DND-41 (cell line): ENCODE measurements at regions not wholly inside any gene's neighbourhood (a gene's known extent, or its start where the extent isn't known, plus 50 kb on each side); places are given as distances from the start of the nearest gene placed in this dataset.

Source experiments
- ATAC-seq: fragments of 200-7000 bp; cut with Tn5 transposase; 3 replicates; pipeline ENCODE4 v1.9.1; 2021; ENCODE audit warnings: low read depth; ENCODE audit not compliant: insufficient read depth
- DNase-seq: peaks from one replicate; pipeline ENCODE4 v3.0.0-alpha.2; 2020
- H2AFZ ChIP-seq: 2 replicates; pipeline ENCODE4 v1.6.0; 2012; ENCODE audit warnings: low read depth, low read length
- H3K27ac ChIP-seq: 2 replicates; pipeline ENCODE4 v1.5.1; 2012; ENCODE audit warnings: low read length, inconsistent platforms
- H3K27me3 ChIP-seq: fragments of 200-600 bp; sonication (generic); 2 replicates; pipeline ENCODE4 v1.6.0; 2012; ENCODE audit warnings: low read length, mild to moderate bottlenecking, inconsistent platforms; ENCODE audit not compliant: insufficient read depth, poor library complexity
- H3K36me3 ChIP-seq: 2 replicates; pipeline ENCODE4 v1.5.1; 2012; ENCODE audit warnings: low read length, inconsistent platforms; ENCODE audit not compliant: insufficient read depth
- H3K4me1 ChIP-seq: 2 replicates; pipeline ENCODE4 v1.5.1; 2012; ENCODE audit warnings: mild to moderate bottlenecking, low read length; ENCODE audit not compliant: insufficient read depth
- H3K4me2 ChIP-seq: 2 replicates; pipeline ENCODE4 v1.6.0; 2012; ENCODE audit warnings: mild to moderate bottlenecking, moderate library complexity, low read length, inconsistent platforms; ENCODE audit not compliant: insufficient read depth
- H3K4me3 ChIP-seq, 2 experiments: fragments of 200-600 bp in 1 of 2; shearing (Covaris generic) in 1 of 2; 2 replicates each; pipeline ENCODE4 v1.5.1; 2012 to 2016; ENCODE audit warnings: inconsistent platforms in 2 of 2, low read length in 2 of 2, mild to moderate bottlenecking in 2 of 2, low read depth in 1 of 2, moderate library complexity in 1 of 2
- H3K79me2 ChIP-seq: 2 replicates; pipeline ENCODE4 v1.6.0; 2012; ENCODE audit warnings: low read length, inconsistent platforms; ENCODE audit not compliant: insufficient read depth
- H3K9ac ChIP-seq: 2 replicates; pipeline ENCODE4 v1.6.0; 2012; ENCODE audit warnings: low read depth, mild to moderate bottlenecking, inconsistent platforms, low read length, moderate library complexity
- H3K9me3 ChIP-seq: 2 replicates; pipeline ENCODE4 v1.5.1; 2012; ENCODE audit warnings: low read length, moderate library complexity, mild to moderate bottlenecking, inconsistent platforms; ENCODE audit not compliant: insufficient read depth, severe bottlenecking
- H4K20me1 ChIP-seq: 2 replicates; pipeline ENCODE4 v1.6.0; 2012; ENCODE audit warnings: low read length; ENCODE audit not compliant: insufficient read depth
- EZH2 ChIP-seq: IDR thresholded peaks from 3 replicates; pipeline ENCODE4 v1.6.1; 2012; ENCODE audit warnings: borderline replicate concordance, low read depth, mild to moderate bottlenecking, moderate library complexity, low read length, inconsistent platforms; ENCODE audit not compliant: severe bottlenecking
- TF ChIP-seq, protein P1 (sequence below): IDR thresholded peaks from 2 replicates; pipeline ENCODE4 v1.5.1; 2012; ENCODE audit warnings: borderline replicate concordance, low read length, moderate library complexity, mild to moderate bottlenecking; ENCODE audit not compliant: poor library complexity, severe bottlenecking; ENCODE audit errors: extremely low read depth

DNA sequence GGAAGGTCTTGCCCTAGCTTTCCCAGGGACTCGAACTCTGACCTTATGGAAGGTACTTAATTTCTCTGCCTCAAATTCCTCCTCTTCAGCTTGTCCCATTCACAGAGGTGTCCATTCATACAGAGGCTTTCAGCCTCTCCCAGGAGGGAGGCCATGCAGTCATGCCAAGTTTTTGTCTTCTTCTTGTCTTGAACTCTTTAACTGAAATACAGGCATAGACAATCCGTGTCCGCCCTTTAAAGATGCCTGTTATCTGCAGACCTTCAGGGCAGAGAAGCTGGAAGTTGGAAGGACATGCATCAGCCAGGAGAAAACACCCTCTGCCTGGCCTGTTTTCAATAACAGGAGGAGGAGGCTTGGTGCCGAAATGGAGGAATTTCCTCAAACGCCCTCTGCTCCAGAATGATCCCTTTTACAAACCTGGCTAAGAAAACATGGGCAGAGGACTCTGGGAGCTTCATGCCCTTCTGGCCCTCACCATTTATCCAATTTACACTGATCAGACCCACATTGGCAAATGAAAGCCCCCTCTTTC lies 308.3 kb downstream of the MYCN start:
- no peaks in the 10 kb centered on the region for H3K79me2 ChIP-seq
- DNase-seq: no peak
- H3K4me2 ChIP-seq: no peak overlapping the region
- no peaks in the 10 kb centered on the region for H3K36me3 ChIP-seq
- H2AFZ ChIP-seq: no peak overlapping the region
- no peaks in the 10 kb centered on the region for H4K20me1 ChIP-seq
- no peak overlapping the region for H3K9ac ChIP-seq
- H3K4me3 ChIP-seq: no peak overlapping the region
- no peaks in the 10 kb centered on the region for H3K4me1 ChIP-seq
- no peaks in the 10 kb centered on the region for H3K27me3 ChIP-seq
- H3K27ac ChIP-seq: no peak overlapping the region
- TF ChIP-seq, protein P1, sequence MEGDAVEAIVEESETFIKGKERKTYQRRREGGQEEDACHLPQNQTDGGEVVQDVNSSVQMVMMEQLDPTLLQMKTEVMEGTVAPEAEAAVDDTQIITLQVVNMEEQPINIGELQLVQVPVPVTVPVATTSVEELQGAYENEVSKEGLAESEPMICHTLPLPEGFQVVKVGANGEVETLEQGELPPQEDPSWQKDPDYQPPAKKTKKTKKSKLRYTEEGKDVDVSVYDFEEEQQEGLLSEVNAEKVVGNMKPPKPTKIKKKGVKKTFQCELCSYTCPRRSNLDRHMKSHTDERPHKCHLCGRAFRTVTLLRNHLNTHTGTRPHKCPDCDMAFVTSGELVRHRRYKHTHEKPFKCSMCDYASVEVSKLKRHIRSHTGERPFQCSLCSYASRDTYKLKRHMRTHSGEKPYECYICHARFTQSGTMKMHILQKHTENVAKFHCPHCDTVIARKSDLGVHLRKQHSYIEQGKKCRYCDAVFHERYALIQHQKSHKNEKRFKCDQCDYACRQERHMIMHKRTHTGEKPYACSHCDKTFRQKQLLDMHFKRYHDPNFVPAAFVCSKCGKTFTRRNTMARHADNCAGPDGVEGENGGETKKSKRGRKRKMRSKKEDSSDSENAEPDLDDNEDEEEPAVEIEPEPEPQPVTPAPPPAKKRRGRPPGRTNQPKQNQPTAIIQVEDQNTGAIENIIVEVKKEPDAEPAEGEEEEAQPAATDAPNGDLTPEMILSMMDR: no peak
- no peak for TF ChIP-seq EZH2
- no peak for ATAC-seq
- no peaks in the 10 kb centered on the region for H3K9me3 ChIP-seq

DNA sequence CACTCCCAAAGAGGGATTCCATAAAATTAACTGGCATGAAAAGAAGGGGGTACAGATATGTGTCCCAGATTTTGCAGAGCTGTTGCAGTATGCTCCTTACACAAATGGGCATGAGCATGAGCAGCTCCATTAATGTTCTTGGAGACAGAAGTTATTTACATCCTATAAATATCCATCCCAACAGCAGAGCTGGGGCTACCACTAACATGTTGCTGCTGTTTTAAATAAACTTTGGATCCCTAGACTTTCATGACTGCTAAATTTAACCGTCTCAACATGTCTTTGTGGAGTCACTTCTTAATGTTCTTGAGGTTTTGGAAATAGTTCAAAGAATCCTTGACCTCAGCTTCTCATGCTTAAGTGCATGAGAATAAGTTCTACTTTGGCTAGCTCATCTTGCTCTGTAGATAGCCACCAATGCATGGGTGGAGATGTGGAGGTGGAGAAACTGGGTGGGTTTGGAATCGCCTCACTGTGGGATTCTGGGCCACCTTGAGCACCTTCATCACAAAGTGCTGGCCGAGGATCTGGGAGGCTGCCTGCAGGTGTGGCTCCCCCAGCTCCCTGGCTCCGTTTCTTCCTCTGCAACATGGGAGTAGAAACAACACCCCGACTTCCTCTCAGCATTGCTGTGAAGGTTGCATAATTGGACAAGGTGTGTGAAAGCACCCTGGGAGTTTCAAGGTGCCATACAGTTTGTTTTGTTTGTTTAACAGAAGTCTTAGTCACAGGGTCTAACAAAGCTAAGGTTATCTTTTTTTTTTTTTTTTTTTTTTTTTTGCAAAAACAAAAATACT lies 307.2 kb downstream of the MYCN start:
- H3K9ac ChIP-seq: no peak overlapping the region
- H3K4me3 ChIP-seq: no peak overlapping the region
- no peaks in the 10 kb centered on the region for H3K9me3 ChIP-seq
- no peaks in the 10 kb centered on the region for H3K4me1 ChIP-seq
- no peaks in the 10 kb centered on the region for H3K27me3 ChIP-seq
- no peak overlapping the region for H3K4me2 ChIP-seq
- ATAC-seq: no peak
- no peak for DNase-seq
- H2AFZ ChIP-seq: no peak overlapping the region
- H4K20me1 ChIP-seq: no peaks in the 10 kb centered on the region
- TF ChIP-seq EZH2: no peak
- TF ChIP-seq, protein P1: no peak
- no peak overlapping the region for H3K27ac ChIP-seq
- no peaks in the 10 kb centered on the region for H3K36me3 ChIP-seq
- H3K79me2 ChIP-seq: no peaks in the 10 kb centered on the region

DNA sequence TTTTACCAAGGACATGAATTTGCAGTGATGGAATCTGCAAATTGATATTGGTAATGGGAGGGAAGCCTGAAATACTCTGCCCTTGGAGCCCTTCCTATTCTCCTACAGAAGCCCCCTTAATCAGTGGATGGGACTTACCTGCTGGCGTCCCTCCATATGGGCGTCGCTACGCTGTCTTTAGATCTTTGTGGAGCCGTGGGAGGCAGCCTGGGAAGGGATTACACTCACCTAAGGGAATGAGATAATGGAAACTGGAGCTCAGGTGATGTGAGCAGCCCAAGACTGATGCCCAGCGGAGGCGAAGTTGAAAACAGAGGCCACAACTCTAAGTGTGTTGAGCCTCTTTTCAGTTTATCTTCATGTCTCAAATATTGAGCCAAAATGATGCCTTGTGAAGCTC lies 306.6 kb downstream of the MYCN start:
- ATAC-seq (no peak), DNase-seq (no peak)
- Histone ChIP-seq H3K27ac (no peak overlapping the region), H3K27me3 (no peaks in the 10 kb centered on the region), H3K4me1 (no peaks in the 10 kb centered on the region), H3K36me3 (no peaks in the 10 kb centered on the region), H3K79me2 (no peaks in the 10 kb centered on the region), H3K4me3 (no peak overlapping the region), H3K9me3 (no peaks in the 10 kb centered on the region), H4K20me1 (no peaks in the 10 kb centered on the region), H2AFZ (no peak overlapping the region), H3K9ac (no peak overlapping the region), H3K4me2 (no peak overlapping the region)
- no peak for TF ChIP-seq EZH2
- TF ChIP-seq, protein P1: no peak
